Psoas muscle (tissue), 7 donors: ENCODE measurements at regions not wholly inside any gene's neighbourhood (a gene's known extent, or its start where the extent isn't known, plus 50 kb on each side); places are given as distances from the start of the nearest gene placed in this dataset.

Experiments used
- ATAC-seq, 4 donors: fragments of 200-7000 bp; cut with Tn5 transposase; one replicate each; pipeline ENCODE4 v1.9.1; 2020; ENCODE audit warnings: moderate library complexity in 3 of 4, mild to moderate bottlenecking in 2 of 4
- DNase-seq, 2 donors: peaks; one replicate each; pipeline ENCODE4 v3.0.0-alpha.2; 2020
- H3K27ac ChIP-seq: fragments of 200-600 bp; one replicate; pipeline ENCODE4 v1.8.0; 2022
- H3K27me3 ChIP-seq, 3 donors: fragments of 200-600 bp in 1 of 3; one replicate each; pipeline versions ENCODE4 v1.6.1 to v1.8.0; 2013 to 2022; ENCODE audit warnings: low read length in 2 of 3, mild to moderate bottlenecking in 2 of 3, moderate library complexity in 1 of 3; ENCODE audit not compliant: insufficient read depth in 3 of 3
- H3K36me3 ChIP-seq, 2 donors: fragments of 200-600 bp in 1 of 2; one replicate each; pipeline versions ENCODE4 v1.6.1 to v1.8.0; 2013 to 2022; ENCODE audit warnings: low read depth in 1 of 2, mild to moderate bottlenecking in 1 of 2, moderate library complexity in 1 of 2; ENCODE audit not compliant: insufficient read depth in 1 of 2
- H3K4me1 ChIP-seq: fragments of 200-600 bp; one replicate; pipeline ENCODE4 v1.8.0; 2022
- H3K4me3 ChIP-seq: fragments of 200-600 bp; one replicate; pipeline ENCODE4 v1.8.0; 2022; ENCODE audit warnings: mild to moderate bottlenecking
- H3K9me3 ChIP-seq: fragments of 200-600 bp; one replicate; pipeline ENCODE4 v1.8.0; 2022
- WGBS, 3 donors: extraction: QIAGEN DNeasy Blood & Tissue Kit; methylation state at CpG; one replicate each; pipeline versions ENCODE4 v1.1.6 to v1.1.7; 2013; 5-methylcytosine and 5-hydroxymethylcytosine counted together
- intact Hi-C, 2 donors: fragments of 100-400 bp; cut with DNase I; formaldehyde crosslinking; loops; one replicate each; pipeline versions ENCODE4 v1.11.0 to v1.14.2; 2022
- TF ChIP-seq, protein P1 (sequence below): fragments of 200-600 bp; IDR thresholded peaks from one replicate; pipeline ENCODE4 v1.8.0; 2022; ENCODE audit warnings: antibody characterized with exemption
- donor health status: healthy with polysubstance abuse.
- donor health status: DM: no; HTN: no; CAD: no; lungs with moderate emphysema.
- donor health status: Bipolar disorder and iron deficiency.
- donor health status: healthy.
- donor health status: DM: yes; HTN: yes; CAD: no.
- donor health status: DM: no; HTN: no; CAD: no.
- donor health status: DM: yes; HTN: yes; CAD: no.

GRCh38 chr17:79515646-79516571 lies 94.9 kb downstream of the RBFOX3 start:
- Histone ChIP-seq H3K4me3 (no peak overlapping the region), H3K4me1 (no peaks in the 10 kb centered on the region), H3K9me3 (no peaks in the 10 kb centered on the region), H3K27ac (no peak overlapping the region), H3K27me3 (peaks cover 0 to 50% (median 11%) of the 10 kb centered on the region in 3 donors), H3K36me3 (no peaks in the 10 kb centered on the region)
- TF ChIP-seq, protein P1, sequence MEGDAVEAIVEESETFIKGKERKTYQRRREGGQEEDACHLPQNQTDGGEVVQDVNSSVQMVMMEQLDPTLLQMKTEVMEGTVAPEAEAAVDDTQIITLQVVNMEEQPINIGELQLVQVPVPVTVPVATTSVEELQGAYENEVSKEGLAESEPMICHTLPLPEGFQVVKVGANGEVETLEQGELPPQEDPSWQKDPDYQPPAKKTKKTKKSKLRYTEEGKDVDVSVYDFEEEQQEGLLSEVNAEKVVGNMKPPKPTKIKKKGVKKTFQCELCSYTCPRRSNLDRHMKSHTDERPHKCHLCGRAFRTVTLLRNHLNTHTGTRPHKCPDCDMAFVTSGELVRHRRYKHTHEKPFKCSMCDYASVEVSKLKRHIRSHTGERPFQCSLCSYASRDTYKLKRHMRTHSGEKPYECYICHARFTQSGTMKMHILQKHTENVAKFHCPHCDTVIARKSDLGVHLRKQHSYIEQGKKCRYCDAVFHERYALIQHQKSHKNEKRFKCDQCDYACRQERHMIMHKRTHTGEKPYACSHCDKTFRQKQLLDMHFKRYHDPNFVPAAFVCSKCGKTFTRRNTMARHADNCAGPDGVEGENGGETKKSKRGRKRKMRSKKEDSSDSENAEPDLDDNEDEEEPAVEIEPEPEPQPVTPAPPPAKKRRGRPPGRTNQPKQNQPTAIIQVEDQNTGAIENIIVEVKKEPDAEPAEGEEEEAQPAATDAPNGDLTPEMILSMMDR = no peak
- ATAC-seq (no peak), DNase-seq (no peak)
- WGBS, 3 donors = 47 to 54% (median 48%) methylated on average over 21 of the region's 21 CpGs
- intact Hi-C loops = no loop called here

DNA sequence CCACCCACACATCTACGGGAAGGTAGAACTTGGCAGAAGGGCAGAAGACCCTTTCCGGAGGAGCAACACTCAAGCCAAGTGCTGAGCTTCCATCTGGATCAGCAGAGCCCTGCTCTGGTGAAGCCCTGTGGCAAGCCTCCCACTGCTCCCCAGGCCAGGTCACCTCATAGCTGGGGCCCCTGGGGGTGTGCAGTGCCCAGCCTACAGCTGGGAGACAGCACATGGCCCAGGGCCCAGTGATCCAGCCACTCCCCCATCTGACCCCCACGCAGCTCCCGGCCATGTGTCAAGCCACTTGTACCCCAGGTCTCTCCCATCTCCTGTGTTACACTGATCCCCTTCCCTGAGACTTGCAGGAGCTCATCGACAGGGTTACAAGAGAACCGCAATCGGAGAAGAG lies 95.7 kb downstream of the RBFOX3 start:
- DNase-seq (no peak), ATAC-seq (no peak)
- intact Hi-C loops = no loop called here
- Histone ChIP-seq H3K4me3 (no peak overlapping the region), H3K36me3 (no peaks in the 10 kb centered on the region), H3K4me1 (no peaks in the 10 kb centered on the region), H3K9me3 (no peaks in the 10 kb centered on the region), H3K27me3 (peaks cover 0 to 42% (median 11%) of the 10 kb centered on the region in 3 donors), H3K27ac (no peak overlapping the region)
- TF ChIP-seq, protein P1 = no peak
- WGBS, 3 donors = 69 to 79% (median 73%) methylated on average over 7 of the region's 7 CpGs

- H3K4me3 ChIP-seq = no peak overlapping the region
- intact Hi-C loops = no loop called here
- H3K27ac ChIP-seq = no peak overlapping the region
- 93 to 94% (median 93%) methylated on average over 17 of the region's 17 CpGs for WGBS, 3 donors
- peaks cover 0 to 41% (median 10%) of the 10 kb centered on the region in 3 donors for H3K27me3 ChIP-seq
- ATAC-seq = no peak
- TF ChIP-seq, protein P1 = no peak
- no peaks in the 10 kb centered on the region for H3K4me1 ChIP-seq
- H3K36me3 ChIP-seq = no peaks in the 10 kb centered on the region
- H3K9me3 ChIP-seq = no peaks in the 10 kb centered on the region
- DNase-seq = no peak
Observed at GRCh38 chr17:79513820-79514535, 96.9 kb downstream of the RBFOX3 start.

- intact Hi-C loops = no loop called here
- no peak overlapping the region for H3K4me3 ChIP-seq
- H3K9me3 ChIP-seq = no peaks in the 10 kb centered on the region
- no peak for DNase-seq
- peaks cover 0 to 41% (median 14%) of the 10 kb centered on the region in 3 donors for H3K27me3 ChIP-seq
- no peaks in the 10 kb centered on the region for H3K4me1 ChIP-seq
- TF ChIP-seq, protein P1 = no peak
- H3K36me3 ChIP-seq = no peaks in the 10 kb centered on the region
- no peak for ATAC-seq
- H3K27ac ChIP-seq = no peak overlapping the region
- 92 to 98% (median 93%) methylated on average over 4 of the region's 4 CpGs for WGBS, 3 donors
Observed at GRCh38 chr17:79513206-79513605, 97.6 kb downstream of the RBFOX3 start.
